ENCODE measurements at regions not wholly inside any gene's neighbourhood (a gene's known extent, or its start where the extent isn't known, plus 50 kb on each side); places are given as distances from the start of the nearest gene placed in this dataset.
A peak's percentile ranks its signal among the peaks of the same experiment; 100 is the strongest.

DNA sequence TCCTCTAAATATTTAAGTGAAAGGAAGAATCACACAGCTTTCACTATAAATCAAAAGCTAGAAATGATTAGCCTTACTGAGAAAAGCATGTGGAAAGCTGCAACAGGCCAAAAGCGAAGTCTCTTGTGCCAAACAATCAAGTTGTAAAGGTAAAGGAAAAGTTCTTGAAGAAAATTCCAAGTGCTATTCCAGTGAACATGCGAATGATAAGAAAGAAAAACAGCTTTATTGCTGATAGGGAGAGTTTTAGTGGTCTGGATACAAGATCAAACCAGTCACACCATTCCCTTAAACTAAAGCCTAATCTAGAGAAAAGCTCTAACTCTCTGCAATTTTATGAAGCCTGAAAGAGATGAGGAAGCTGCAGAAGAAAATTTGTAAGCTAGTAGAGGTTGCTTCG is 190.9 kb downstream of the BTG1 start:
- H3K9me3 Mint-ChIP-seq (ENCODE audit: unreplicated experiment), result no peaks in the 10 kb centered on the region
- POLR2A ChIA-PET, result interaction anchor here (1.6 kb wide), 1 partner anchor 189 kb away, joined by 4 read pairs; no protein-coding TSS in a partner anchor
- intact Hi-C loops (cut with micrococcal nuclease), result no loop called here
- no peaks in the 10 kb centered on the region for H3K36me3 Mint-ChIP-seq (ENCODE audit: insufficient read depth, unreplicated experiment)
- no peak overlapping the region for H3K4me3 Mint-ChIP-seq (ENCODE audit: unreplicated experiment)
- BruUV-seq (replicated peaks), result no TSS peak
- TF ChIP-seq, protein P1, sequence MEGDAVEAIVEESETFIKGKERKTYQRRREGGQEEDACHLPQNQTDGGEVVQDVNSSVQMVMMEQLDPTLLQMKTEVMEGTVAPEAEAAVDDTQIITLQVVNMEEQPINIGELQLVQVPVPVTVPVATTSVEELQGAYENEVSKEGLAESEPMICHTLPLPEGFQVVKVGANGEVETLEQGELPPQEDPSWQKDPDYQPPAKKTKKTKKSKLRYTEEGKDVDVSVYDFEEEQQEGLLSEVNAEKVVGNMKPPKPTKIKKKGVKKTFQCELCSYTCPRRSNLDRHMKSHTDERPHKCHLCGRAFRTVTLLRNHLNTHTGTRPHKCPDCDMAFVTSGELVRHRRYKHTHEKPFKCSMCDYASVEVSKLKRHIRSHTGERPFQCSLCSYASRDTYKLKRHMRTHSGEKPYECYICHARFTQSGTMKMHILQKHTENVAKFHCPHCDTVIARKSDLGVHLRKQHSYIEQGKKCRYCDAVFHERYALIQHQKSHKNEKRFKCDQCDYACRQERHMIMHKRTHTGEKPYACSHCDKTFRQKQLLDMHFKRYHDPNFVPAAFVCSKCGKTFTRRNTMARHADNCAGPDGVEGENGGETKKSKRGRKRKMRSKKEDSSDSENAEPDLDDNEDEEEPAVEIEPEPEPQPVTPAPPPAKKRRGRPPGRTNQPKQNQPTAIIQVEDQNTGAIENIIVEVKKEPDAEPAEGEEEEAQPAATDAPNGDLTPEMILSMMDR (IDR thresholded peaks at IDR 0.05; ENCODE audit: unreplicated experiment), result no peak
- H3K27me3 Mint-ChIP-seq (ENCODE audit: insufficient read depth, unreplicated experiment), result no peaks in the 10 kb centered on the region
- DNase-seq (ENCODE audit: unreplicated experiment), result no peak
- H3K4me1 Mint-ChIP-seq (ENCODE audit: insufficient read depth, unreplicated experiment), result no peaks in the 10 kb centered on the region
- CTCF ChIA-PET, result interaction anchor here (0.6 to 0.7 kb wide), 2 partner anchors 95 to 376 kb away, joined by 4 read pairs; no protein-coding TSS in a partner anchor
- H3K27ac Mint-ChIP-seq (ENCODE audit: low read depth, unreplicated experiment), result no peak overlapping the region

DNA sequence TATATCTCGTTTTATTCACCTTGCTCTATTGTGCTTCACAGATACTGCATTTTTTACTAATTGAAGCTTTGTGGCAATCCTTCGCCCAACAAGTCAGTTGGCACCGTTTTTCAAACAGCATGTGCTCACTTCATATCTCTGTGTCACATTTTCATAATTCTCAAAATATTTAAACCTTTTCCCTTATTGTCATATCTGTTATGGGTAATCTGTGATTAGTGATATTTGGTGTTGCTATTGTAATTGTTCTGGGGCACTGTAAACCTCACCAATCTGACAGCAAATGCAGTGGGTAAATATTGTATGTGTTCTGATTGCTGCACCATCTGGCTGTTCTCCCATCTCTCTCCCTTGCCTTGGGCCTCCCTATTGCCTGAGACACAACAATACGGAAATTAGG is 191.3 kb downstream of the BTG1 start:
- POLR2A ChIA-PET, result interaction anchor here (1.6 kb wide), 1 partner anchor 190 kb away, joined by 4 read pairs; no protein-coding TSS in a partner anchor
- no peak overlapping the region for H3K27ac Mint-ChIP-seq (ENCODE audit: low read depth, unreplicated experiment)
- no peak overlapping the region for H3K4me3 Mint-ChIP-seq (ENCODE audit: unreplicated experiment)
- no peaks in the 10 kb centered on the region for H3K27me3 Mint-ChIP-seq (ENCODE audit: insufficient read depth, unreplicated experiment)
- no peaks in the 10 kb centered on the region for H3K4me1 Mint-ChIP-seq (ENCODE audit: insufficient read depth, unreplicated experiment)
- no peaks in the 10 kb centered on the region for H3K36me3 Mint-ChIP-seq (ENCODE audit: insufficient read depth, unreplicated experiment)
- DNase-seq (ENCODE audit: unreplicated experiment), result no peak
- TF ChIP-seq, protein P1 (IDR thresholded peaks at IDR 0.05; ENCODE audit: unreplicated experiment), result no peak
- intact Hi-C loops (cut with micrococcal nuclease), result no loop called here
- CTCF ChIA-PET, result no interaction called here
- no TSS peak for BruUV-seq (replicated peaks)
- H3K9me3 Mint-ChIP-seq (ENCODE audit: unreplicated experiment), result no peaks in the 10 kb centered on the region

DNA sequence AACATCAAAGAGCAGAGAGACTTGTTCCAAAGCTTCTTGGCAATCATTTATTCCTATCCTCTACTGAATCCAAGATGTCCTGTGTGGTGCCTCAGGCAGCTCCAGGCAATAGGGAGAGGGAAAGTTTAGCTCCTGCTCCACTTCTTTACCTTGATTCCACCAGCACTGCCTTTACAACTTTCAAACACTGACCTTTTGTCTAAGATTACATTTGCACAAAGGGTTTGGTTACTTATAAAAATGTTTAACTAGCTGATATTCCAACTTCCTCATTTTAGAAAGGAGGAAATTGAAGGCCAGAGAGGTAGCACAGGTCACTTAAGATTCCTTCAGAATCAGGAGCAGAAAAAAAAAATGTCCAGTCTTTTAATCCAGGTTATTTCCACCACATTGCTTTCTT is 192.7 kb downstream of the BTG1 start:
- H3K9me3 Mint-ChIP-seq (ENCODE audit: unreplicated experiment), result no peaks in the 10 kb centered on the region
- no peaks in the 10 kb centered on the region for H3K4me1 Mint-ChIP-seq (ENCODE audit: insufficient read depth, unreplicated experiment)
- no peak for DNase-seq (ENCODE audit: unreplicated experiment)
- intact Hi-C loops (cut with micrococcal nuclease), result no loop called here
- TF ChIP-seq, protein P1 (IDR thresholded peaks at IDR 0.05; ENCODE audit: unreplicated experiment), result no peak
- no peak overlapping the region for H3K4me3 Mint-ChIP-seq (ENCODE audit: unreplicated experiment)
- POLR2A ChIA-PET, result interaction anchor here (0.8 kb wide), 1 partner anchor 30 kb away, joined by 3 read pairs; no protein-coding TSS in a partner anchor
- no peaks in the 10 kb centered on the region for H3K36me3 Mint-ChIP-seq (ENCODE audit: insufficient read depth, unreplicated experiment)
- CTCF ChIA-PET, result interaction anchor here (0.6 kb wide), 1 partner anchor 48 kb away, joined by 3 read pairs; no protein-coding TSS in a partner anchor
- no peaks in the 10 kb centered on the region for H3K27me3 Mint-ChIP-seq (ENCODE audit: insufficient read depth, unreplicated experiment)
- no TSS peak for BruUV-seq (replicated peaks)
- peak overlapping the region; percentile 51 for H3K27ac Mint-ChIP-seq (ENCODE audit: low read depth, unreplicated experiment)

DNA sequence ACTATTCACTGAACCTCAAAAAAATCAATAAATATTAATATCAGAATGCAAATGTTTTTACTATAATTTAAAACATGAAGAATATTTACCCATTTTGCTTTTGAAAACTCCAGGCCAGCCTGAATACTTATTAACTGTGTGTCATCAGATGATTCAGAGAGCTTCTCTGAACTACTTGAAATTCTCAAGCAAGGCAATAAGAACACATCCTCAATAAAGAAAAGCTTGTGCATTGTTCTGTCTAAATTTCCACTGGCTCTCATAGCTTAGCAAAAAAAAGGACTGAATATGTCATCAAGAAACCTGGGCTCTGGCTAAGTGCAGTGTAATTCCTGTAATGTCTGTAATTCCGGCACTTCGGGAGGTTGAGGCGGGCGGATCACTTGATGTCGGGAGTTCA is 194.1 kb downstream of the BTG1 start:
- Mint-ChIP-seq H3K27ac (ENCODE audit: low read depth, unreplicated experiment) (no peak overlapping the region), H3K36me3 (ENCODE audit: insufficient read depth, unreplicated experiment) (no peaks in the 10 kb centered on the region), H3K9me3 (ENCODE audit: unreplicated experiment) (no peaks in the 10 kb centered on the region), H3K4me3 (ENCODE audit: unreplicated experiment) (no peak overlapping the region), H3K4me1 (ENCODE audit: insufficient read depth, unreplicated experiment) (no peaks in the 10 kb centered on the region), H3K27me3 (ENCODE audit: insufficient read depth, unreplicated experiment) (no peaks in the 10 kb centered on the region)
- intact Hi-C loops (cut with micrococcal nuclease), result no loop called here
- ChIA-PET CTCF (interaction anchor here (1.0 kb wide), 1 partner anchor 15 kb away, joined by 4 read pairs; no protein-coding TSS in a partner anchor), POLR2A (interaction anchor here (0.6 to 1.0 kb wide), 2 partner anchors 32 to 170 kb away, joined by 3 read pairs; no protein-coding TSS in a partner anchor)
- TF ChIP-seq, protein P1 (IDR thresholded peaks at IDR 0.05; ENCODE audit: unreplicated experiment), result no peak
- DNase-seq (ENCODE audit: unreplicated experiment), result no peak
- no TSS peak for BruUV-seq (replicated peaks)

All from MCF 10A (cell line).